Effector CD8-positive, alpha-beta T cell (primary cell): ENCODE measurements at regions not wholly inside any gene's neighbourhood (a gene's known extent, or its start where the extent isn't known, plus 50 kb on each side); places are given as distances from the start of the nearest gene placed in this dataset.

Experiments
- DNase-seq: peaks from one replicate; lab custom pipeline; 2025; lab: John Stamatoyannopoulos, UW

DNA sequence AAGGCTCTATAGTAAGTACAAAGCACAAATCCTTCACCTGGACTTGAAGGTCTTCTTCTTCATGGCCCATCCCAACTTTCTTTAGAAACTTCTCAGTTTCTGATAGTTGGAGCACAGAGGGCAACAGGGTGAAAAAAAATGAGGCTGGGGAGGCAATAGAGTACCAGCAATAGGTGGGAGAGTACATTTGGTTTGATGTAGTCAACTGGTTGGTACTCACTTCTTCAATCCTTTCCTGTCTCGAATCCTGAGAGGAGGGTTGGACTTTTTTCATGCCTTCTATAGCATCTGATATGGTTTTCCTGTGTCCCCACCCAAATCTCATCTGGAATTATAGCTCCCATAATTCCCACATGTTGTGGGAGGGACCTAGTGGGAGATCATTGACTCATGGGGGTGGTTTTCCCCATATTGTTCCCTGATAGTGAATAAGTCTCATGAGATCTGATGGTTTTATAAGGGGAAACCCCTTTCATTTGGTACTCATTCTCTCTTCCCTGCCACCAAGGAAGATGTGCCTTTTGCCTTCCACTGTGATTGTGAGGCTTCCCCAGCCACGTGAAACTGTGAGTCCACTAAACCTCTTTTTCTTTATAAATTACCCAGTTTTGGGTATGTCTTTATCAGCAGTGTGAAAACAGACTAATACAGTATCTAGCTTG, 75.9 kb upstream of the LCLAT1 start:
- DNase-seq = no peak

- DNase-seq = no peak
Measured at GRCh38 chr2:30371772-30372373, 75.2 kb upstream of the LCLAT1 start.

DNA sequence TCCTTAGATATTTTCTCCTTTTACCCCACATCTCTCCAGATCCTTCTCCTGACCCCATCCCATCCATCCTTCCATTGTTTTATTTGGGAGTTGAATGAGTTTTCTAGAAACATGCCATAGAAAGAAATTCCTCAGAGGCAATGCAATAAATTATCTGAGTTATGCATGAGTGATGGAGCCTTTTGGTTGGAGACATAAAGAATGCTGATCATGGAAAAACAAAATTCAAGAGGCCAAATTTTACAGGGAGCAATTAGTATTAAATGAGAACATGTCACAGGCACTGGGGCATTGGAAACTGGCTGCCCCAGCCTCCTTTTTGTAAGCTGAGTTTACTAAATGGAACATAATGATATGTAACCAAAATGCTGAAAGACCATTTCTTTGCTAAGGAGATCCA, 74.2 kb upstream of the LCLAT1 start:
- no peak for DNase-seq

- DNase-seq = no peak
Measured at GRCh38 chr2:30373881-30374302, 73.2 kb upstream of the LCLAT1 start.

DNA sequence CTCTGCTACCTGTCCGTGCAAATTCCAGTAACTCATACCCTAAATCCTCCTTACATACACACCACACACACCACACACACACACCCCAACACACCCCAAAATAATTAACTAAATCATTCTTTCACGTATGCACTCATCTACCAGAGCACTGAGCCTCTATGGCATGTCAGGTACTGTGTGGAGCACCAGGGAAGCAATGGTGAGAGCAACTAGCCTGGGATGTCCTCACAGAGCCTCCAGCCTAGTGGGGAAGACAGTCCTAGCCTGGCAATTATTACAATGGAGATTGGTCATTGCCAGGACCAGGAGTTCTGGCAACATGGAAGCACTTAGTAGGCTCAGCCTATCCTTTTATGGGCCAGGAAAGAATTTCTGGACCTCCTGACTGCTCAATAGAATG, 72.7 kb upstream of the LCLAT1 start:
- DNase-seq = no peak

- no peak for DNase-seq
Measured at GRCh38 chr2:30375915-30376314, 71.1 kb upstream of the LCLAT1 start.

- DNase-seq = no peak
Measured at GRCh38 chr2:30379481-30379880, 67.6 kb upstream of the LCLAT1 start.

DNA sequence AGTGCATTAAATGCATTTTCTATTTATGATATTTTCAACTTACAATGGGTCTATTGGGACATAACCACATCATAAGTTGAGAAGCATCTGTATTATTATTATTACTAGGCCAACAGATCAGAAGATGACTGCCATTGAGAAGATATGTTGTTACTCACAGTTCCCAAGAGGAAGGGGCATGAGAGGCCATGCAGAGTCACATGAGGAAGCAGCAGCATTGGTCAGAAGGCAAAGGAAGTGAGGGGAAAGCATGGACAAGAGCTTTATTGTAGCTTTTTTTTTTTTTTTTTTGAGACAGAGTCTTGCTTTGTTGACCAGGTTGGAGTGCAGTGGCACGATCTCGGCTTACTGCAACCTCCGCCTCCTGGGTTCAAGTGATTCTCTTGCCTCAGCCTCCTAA, 66.2 kb upstream of the LCLAT1 start:
- no peak for DNase-seq

DNA sequence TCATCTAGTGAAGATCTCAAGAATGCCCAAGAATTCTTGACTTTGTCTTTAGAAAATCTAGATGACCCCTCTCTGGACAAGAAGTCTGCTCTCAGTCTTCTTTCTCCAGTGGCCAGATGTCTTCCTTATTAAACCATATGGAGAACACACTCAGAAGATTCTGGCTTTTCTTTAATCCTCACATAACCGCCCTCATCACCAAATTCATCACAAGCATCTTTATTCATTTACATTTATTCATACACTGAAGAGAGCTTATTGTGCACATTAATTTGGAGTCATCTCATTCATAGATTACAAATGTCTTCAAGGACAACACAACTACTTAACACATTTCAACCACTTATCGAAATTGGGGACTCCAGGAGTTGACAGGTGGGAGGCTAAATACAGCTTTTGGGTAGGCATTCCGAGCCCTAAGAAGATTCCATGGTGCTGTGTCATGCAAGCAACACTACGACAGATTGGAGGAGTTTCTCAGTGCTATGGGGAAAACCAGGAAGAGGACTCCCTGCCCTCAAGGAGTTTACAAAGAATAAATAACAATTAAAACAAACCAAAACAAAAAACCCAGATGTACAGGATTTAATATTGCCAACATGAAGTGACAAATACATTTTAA, 64.8 kb upstream of the LCLAT1 start:
- no peak for DNase-seq

DNA sequence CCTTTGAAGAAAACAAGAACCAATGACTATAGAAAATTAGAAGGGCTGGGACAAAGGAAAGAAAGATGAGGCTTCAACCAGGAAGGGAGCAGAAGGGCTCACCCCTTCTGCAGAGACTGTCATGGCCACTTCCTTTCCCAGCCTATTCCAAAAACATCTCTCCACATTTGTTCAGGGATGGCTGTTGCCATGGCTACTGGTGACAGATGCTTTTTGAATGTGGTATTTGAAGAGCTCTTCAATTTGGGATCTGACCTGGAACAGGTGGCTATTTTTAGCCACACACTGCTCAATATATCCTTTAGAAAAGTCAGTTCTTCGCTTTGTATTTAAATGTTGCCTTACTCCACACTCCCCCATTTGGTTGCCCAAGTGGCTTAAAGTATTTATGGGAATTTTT, 64.1 kb upstream of the LCLAT1 start:
- DNase-seq = no peak

DNA sequence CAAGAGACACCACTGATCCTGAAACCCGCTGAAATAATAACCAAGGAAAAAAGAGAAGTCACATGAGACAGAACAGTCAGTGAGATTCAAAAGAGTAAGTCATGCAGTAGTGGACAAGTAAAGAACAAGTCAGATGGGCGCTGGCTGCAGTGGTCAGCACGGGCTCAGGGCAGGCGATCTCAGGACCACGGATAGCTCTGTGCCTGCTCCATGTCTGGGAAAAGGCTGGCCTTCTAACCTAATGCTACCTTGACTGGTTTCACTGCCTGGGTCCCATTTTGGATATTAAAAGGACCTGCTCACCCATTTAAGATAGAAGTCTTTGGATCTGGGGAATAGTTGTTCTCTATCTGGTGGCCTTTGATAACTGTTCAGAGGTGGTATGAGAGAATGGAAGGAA, 61.7 kb upstream of the LCLAT1 start:
- no peak for DNase-seq

DNA sequence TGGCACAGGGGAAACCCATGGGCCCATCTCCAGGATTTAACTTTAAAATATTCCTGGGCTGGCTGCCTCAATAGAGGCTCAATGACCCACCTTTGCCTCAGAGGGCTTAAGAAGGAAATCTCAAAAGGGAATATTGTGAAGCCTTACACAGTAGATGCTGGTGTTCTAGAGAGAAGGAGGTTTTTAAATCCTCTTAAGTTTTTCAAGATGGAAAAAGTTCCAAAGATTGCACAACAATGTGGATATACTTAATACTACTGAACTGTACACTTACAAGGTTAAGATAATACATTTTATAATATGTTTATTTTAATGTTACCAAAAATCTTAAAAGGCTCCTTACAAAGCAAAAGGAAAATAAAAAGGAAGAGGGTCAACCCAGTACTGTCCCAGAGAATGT, 54.9 kb upstream of the LCLAT1 start:
- DNase-seq = no peak

GRCh38 chr2:30393510-30393909, 53.5 kb upstream of the LCLAT1 start:
- DNase-seq = no peak

- DNase-seq = no peak
Measured at GRCh38 chr2:30394096-30394495, 53.0 kb upstream of the LCLAT1 start.

DNA sequence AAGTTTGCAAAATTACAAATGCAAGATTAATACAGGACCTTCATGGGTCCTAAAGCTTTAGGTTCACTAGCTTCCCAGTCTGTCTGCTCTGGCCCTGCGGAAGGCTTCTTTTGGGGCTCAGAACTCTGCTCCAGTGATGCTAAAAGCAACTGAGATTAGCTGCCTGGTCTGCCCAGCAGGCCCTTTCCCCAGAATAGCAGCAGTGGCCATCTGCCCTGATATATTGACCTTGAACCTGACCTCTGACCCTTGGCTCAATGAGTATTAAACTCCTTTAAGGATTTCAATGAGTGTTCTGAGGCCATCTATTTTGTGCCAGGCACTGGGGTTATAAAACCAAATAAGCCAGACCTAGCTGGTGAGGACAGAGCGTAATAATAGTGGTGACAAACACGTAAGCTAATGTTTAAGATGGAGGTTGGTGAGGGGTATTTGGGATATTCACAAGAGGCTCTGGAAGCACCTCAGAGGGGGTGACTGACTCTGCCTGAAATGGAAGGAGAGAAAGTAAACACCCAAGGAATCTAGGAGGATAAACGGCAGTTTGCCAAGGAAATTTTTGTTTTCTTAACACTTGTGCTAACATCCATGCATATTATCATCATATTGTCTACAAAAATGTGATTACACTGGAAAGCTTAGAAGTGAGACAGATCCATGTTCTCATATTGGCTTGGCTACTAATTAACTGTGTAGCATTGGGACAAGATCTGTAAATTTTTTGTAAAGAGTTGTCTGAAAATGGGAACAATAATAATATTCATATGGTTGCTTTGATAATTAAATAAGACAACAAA, 50.4 kb upstream of the LCLAT1 start:
- no peak for DNase-seq
